Gastroesophageal sphincter (tissue), 3 donors: ENCODE measurements at regions not wholly inside any gene's neighbourhood (a gene's known extent, or its start where the extent isn't known, plus 50 kb on each side); places are given as distances from the start of the nearest gene placed in this dataset.

Experiments
- EP300 ChIP-seq: sonication (generic); formaldehyde crosslinking; IDR thresholded peaks from one replicate; pipeline ENCODE4 v1.6.1; 2017; ENCODE audit warnings: antibody characterized with exemption, mild to moderate bottlenecking
- POLR2A ChIP-seq, 2 donors: fragments of 450-650 bp; IDR thresholded peaks; one replicate each; pipeline ENCODE4 v1.6.1; 2017; ENCODE audit warnings: antibody characterized with exemption in 2 of 2, mild to moderate bottlenecking in 2 of 2, moderate library complexity in 1 of 2
- TF ChIP-seq, protein P1 (sequence below), 4 experiments: fragments of 200-600 bp in 2 of 4; fragments of 450-650 bp in 2 of 4; sonication (generic) in 1 of 4; IDR thresholded peaks; one replicate each; pipeline ENCODE4 v1.5.1; 2017 to 2019; ENCODE audit warnings: antibody characterized with exemption in 4 of 4, mild to moderate bottlenecking in 2 of 4, moderate library complexity in 2 of 4

DNA sequence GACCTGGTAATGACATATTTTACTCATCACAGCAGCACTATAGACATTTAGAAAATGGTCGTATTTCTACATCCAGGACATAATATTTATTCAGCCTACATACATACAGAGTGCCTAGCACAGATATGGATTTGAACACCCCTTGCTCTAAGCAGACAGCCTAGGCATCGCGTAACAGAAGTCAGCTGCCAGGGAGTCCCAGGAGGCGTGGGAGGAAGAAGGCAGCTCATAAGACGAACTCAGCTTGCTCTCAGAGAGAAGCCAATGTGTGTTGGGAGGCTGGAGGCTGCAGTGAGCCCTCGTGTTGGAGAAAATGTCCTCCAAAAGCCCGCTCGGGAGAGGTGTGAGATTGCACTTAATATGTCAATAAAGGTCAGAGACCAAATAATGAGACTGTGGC, 131.6 kb downstream of the BCOR start:
- TF ChIP-seq EP300 (no peak), POLR2A (IDR thresholded peaks at IDR 0.05) (no peak)
- TF ChIP-seq, protein P1, sequence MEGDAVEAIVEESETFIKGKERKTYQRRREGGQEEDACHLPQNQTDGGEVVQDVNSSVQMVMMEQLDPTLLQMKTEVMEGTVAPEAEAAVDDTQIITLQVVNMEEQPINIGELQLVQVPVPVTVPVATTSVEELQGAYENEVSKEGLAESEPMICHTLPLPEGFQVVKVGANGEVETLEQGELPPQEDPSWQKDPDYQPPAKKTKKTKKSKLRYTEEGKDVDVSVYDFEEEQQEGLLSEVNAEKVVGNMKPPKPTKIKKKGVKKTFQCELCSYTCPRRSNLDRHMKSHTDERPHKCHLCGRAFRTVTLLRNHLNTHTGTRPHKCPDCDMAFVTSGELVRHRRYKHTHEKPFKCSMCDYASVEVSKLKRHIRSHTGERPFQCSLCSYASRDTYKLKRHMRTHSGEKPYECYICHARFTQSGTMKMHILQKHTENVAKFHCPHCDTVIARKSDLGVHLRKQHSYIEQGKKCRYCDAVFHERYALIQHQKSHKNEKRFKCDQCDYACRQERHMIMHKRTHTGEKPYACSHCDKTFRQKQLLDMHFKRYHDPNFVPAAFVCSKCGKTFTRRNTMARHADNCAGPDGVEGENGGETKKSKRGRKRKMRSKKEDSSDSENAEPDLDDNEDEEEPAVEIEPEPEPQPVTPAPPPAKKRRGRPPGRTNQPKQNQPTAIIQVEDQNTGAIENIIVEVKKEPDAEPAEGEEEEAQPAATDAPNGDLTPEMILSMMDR (IDR thresholded peaks at IDR 0.05) = no peak
